NCI-H2107 treated with DMSO at 0.1 percent for 48 hours (cell line): ENCODE measurements at regions not wholly inside any gene's neighbourhood (a gene's known extent, or its start where the extent isn't known, plus 50 kb on each side); places are given as distances from the start of the nearest gene placed in this dataset.
"Not testable (repeated sequence)": the region's sequence is repeated elsewhere in the genome, so short reads cannot be mapped to it uniquely, and the experiment has no call there.

Source experiments
- DNase-seq: peaks from one replicate; lab custom pipeline; 2025; ENCODE audit not compliant: unreplicated experiment; lab: John Stamatoyannopoulos, UW

DNA sequence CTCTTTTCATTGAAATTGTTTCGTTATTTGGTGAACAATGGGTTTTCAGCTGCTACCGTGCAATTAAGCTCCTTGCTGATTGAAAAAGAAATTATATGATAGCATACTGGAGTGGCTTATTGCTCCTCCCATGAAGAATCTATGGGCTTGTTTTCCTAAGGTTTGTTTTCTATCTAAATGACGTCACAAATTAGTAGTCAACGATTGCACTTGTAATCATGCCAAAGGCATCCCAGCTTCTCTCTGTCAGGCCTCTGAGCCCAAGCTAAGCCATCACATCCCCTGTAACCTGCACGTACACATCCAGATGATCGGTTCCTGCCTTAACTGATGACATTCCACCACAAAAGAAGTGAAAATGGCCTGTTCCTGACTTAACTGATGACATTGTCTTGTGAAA, 388.0 kb upstream of the LMCD1 start:
- DNase-seq, result no peak

DNA sequence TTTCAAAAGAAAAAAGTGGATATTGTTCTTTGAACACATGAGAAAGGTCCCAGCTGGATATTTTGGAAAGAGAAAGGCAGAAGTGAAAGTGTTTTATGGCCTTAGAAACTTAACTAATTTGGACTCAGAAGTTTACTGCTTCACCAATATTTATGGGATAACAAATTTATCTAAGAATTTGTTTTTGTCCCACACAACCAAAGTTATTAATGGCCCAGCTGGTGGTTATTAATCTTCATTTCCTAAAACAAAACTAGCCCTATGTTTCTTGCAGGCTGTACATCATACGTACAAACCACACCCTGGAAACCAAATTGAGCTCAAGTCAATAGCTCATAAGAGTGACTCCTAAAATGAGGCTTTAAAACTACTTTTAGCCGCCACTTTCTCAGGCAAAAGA, 372.9 kb upstream of the LMCD1 start:
- no peak for DNase-seq

DNA sequence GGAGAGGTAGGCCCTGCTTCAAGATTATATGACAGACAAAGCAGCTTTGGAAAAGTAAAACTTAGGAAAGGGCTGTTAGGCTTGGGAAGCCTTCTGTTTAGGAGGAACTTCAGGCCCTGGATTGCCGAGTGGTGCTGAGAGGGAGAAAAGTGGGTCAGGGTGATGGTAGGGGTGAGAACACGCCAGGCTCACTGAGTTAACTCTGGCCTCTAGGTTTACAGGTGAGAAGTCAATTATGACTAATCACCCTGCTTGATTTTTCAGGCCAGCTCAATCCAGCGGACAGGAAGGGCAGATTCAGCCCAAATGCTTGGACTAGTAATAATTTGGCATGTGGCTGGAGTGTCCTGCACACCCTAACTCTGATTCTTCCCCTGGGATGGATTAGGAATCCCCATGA, 365.1 kb upstream of the LMCD1 start:
- no peak for DNase-seq

DNA sequence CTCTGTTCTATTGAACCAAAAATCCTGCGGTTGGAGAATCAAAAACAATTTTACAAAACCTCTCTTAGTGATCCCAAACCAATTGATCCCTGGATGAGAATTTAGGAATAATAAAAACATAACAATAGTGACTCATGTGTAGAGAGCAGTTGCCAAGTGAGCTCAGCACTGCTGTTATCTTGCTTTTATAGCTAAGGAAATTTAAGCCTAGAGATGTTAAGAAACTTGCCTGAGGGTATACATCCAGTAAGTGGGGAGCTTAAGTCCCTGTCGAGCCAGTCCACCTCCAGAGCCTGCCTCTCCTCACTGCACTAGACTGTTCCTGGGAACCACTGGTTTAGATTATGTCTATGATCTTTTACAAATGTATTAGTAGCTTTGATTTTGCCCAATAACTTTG, 358.4 kb upstream of the LMCD1 start:
- no peak for DNase-seq

DNA sequence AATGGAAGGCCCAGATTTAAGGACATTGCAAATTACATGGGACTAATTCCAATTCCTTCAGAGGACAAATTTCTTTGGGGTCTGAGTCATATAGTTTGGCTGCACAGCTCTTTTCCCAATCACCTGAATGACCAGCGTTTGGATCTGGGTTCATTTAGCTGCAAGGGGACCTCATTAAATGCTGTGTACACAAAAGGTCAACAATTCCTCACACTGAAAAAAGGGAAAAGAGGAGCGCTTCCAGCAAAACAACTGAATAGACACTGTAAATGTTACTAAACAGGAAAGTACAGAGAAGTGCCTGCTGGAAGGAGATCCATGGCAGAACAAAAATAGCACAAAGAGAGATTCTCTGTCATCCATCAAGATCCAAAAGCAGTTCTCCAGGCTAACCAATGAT, 356.0 kb upstream of the LMCD1 start:
- no peak for DNase-seq

DNA sequence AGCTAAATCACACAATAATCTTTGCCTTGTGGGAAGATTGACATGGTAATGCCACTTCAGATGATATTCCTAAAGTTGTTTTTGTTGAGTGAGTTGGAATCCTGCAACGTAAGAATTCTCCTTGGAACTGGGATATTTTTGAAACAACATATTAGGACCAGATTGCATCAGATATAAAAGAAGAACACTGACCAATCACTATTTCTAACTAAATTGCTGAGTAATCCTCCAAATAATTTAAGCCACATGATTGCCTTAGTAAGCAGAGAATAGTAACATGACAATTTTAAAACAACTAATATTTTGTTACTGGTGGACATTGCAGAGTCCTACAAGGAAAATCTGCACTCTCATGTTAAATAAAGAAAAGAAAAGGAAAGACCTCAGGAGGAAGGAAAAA, 353.9 kb upstream of the LMCD1 start:
- no peak for DNase-seq

DNA sequence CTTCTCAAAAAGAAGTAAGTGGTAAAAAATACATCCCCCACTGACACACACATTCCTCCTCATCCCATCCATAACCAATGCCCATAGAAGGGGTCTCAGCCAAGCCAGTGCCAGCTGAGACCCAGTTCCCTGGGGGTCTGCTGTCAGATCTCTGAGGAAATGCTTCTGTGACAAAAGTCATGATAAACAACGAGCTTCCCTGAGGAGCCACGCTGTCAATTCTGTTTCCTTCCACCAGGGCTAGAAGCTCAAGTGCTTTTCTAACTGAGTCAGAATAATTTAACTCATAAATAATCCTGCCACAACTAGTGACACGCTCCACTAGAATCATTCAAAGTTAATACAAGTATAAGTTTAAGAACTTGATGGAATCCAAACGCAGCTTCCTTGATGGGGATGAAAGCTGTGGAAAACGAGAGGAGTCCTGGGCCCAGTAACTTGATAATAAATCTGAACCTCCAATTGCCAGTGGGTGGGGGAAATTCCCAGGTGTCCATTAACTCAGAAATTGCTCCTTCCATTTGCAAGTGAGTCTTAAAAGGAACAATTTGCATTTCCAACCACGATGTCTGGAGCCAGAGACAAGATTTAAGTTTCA, 348.7 kb upstream of the LMCD1 start:
- no peak for DNase-seq

DNA sequence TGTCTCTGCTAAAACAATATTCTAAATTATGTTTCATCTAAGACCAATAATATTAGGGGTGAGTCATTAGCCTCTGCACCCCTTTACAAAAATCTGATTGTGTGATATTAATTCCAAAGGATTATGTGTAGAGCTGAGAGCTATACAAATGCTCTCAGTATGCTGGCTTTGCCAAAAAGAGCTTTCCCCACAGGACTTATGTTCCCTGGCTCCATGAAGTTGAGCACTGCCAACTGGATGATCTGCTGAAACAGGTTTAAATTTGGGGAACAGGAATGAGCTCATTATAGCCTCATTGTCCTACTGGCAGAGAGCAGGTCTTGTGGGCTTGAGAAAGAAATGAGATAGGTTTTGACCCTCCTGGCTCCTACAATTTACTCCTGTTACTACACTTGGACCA, 347.8 kb upstream of the LMCD1 start:
- DNase-seq, result no peak

DNA sequence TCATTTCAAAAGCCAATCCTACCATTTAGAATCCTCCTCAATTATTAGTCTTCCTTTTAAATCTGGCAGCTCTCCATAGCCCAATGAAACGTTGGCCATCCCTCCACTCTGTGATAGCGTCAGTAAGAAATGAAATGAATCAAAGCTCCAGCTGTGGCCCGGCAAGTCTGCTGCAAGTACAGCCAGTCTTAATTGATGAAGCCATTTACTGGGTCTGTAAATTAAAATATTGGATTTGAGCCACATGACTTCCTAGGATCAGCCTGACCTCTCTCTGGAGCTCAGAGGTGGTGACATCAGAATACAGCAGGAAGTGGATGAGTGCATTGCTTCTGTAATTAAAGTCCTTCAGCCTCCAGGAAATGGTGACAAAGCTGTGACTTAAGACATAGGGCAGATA, 347.0 kb upstream of the LMCD1 start:
- no peak for DNase-seq

DNA sequence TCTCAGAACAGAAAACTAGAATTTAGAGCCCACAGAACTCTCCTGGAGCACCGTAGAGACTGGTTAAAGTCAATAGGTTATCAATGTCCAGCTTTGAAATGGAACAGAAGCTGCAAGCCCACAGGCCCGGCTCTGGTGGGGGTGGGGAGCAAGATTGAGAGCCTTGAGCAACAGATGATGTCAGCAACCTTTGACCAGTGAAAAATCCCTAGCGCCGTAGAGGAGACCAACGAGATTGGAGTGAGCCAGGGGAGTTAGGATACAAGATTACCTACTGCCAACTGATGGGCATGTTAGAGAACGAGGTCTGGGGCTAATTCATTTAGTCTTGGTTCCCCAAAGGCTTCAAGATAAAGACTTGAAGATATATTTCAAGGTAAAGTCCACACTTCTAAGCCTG, 345.5 kb upstream of the LMCD1 start:
- DNase-seq, result no peak

DNA sequence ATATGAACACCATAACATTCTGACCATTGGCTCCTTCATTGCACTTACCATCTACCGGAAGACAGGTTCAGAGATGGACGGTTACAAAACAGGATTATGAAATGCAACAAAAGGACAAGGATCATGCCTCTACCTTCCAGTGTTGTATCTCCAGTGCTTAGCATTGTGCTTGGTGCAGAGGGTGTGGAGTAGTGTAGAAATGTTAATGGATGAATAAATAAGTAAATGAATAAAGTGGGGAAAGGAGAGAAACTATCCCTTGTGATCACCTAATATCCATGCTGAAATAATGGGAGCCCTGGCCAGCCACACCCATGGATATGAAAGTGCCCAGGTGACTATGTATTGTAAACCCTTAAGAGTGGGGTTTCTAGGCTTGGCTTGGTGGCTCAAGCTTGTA, 344.8 kb upstream of the LMCD1 start:
- DNase-seq, result no peak

DNA sequence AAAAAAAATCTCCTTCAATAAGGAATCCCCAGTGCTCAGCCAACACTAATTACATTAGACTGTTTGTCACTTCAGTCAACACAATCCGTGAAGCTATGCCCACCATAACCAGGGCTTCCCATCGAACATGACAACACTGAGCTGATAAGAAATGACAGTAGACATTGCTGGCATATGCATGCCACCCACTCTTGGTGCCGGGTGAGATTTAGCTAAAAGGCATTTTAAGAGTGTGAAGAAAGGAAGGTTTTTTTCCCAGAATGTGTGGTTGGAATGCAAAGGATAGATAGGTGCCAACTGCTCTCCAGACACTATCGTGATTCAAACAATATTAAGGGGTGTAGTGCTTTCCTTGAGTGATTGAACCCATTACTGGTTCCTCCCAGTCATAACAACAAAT, 344.0 kb upstream of the LMCD1 start:
- no peak for DNase-seq

DNA sequence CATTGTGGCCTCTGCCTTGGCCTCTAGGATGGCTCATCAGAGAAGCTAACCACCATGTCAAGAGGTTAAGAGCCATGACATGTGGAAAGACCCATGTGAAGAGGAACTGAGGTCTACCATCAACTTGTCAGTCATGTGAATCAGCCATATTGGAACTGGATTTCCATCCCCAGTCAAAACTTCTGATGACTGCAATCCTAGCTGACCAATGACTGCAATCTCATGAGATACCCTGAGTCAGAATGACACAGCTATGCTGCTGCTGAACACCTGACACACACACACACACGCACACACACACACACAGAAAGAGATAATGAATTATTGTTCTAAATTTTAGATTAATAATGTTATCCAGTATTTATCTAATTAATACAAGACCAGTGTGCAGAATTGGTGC, 337.5 kb upstream of the LMCD1 start:
- no peak for DNase-seq

DNA sequence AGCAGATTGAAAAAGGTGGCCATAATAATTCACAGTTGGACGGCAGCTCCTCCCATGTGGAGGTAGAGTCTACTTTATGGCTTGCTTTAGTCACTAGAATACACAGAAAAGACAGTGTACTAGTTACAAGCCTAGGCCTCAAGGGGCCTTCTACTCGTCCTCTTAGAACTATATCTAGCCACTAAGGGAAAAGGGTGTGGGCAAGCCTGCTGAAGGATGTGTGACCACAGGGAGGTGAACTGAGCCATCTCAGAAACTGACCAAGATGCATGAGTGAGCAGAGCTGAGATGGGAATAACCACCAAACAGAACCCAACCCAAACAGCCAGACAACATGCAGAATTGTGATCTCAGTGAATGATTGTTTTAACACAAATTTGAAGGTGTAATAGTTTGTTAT, 335.6 kb upstream of the LMCD1 start:
- no peak for DNase-seq

DNA sequence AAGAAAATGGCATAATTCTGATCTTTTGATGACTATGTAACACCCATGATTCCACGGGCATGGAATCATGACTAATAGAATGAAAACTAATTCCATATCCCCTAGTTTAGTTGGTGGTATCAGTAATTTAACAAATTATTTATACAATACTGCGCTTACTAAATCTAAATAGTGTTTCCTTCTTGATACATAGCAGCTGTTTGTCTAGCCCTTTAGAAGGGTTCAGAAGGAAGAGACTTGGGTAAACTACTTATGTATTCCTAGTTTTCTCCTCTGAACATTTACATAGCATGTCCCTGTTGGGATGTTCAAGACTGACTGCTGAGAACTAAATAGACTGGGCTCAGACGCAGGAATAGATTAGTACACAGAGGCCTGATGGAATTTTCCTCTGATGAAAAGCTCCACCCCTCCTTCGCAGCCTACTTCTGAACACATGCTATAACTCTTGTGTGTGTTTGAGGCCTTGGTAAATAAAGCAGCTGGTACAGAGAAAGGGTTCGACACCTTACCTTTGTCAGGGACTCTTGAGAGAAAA, 330.6 kb upstream of the LMCD1 start:
- no peak for DNase-seq

DNA sequence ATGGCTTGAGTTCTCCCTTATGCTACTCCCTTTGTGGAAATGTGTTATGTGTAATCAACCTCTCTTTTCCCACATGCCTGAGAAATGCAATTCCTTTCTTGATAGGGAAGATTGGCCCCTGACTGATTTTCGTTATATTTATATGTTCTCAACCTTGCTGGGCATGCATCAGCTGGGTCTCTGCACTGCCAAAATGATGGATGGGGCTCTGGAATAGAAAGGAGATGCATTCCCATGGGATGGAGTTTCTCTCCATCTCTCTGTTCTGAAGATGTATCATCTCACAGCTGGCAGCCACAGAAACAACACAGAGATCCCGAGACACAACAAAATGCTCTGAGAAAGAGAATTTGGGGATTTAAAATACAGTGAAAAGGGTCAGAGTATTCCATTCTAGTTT, 327.7 kb upstream of the LMCD1 start:
- DNase-seq, result no peak

DNA sequence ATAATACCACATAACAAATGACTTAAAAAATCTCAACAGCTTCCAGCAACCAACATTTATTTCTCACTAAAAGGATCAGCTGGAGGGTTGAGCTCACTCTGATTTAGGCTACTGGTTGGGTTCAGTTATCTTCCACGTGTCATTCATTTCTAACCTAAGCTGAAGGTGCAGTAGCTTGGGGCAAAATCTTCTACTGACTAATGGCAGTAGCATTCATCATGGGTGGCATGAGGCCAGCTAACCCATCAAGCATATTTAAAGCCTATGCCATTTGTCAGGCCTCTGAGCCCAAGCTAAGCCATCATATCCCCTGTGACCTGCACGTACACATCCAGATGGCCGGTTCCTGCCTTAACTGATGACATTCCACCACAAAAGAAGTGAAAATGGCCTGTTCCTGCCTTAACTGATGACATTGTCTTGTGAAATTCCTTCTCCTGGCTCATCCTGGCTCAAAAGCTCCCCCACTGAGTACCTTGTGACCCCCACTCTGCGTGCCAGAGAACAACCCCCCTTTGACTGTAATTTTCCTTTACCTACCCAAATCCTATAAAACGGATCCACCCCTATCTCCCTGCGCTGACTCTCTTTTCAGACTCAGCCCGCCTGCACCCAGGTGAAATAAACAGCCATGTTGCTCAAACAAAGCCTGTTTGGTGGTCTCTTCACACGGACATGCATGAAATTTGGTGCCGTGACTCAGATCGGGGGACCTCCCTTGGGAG, 324.7 kb upstream of the LMCD1 start:
- DNase-seq, result not testable (repeated sequence)

DNA sequence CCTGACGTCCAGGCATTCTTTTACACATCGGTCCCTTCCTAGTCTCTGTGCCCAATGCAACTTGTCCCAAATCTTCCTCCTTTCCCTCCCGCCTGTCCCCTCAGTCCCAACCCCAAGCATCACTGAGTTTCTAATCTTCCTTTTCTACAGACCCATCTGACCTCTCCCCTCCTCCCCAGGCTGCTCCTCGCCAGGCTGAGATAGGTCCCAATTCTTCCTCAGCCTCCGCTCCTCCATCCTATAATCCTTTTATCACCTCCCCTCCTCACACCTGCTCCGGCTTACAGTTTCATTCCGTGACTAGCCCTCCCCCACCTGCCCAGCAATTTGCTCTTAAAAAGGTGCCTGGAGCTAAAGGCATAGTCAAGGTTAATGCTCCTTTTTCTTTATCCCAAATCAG, 323.1 kb upstream of the LMCD1 start:
- DNase-seq, result not testable (repeated sequence)

DNA sequence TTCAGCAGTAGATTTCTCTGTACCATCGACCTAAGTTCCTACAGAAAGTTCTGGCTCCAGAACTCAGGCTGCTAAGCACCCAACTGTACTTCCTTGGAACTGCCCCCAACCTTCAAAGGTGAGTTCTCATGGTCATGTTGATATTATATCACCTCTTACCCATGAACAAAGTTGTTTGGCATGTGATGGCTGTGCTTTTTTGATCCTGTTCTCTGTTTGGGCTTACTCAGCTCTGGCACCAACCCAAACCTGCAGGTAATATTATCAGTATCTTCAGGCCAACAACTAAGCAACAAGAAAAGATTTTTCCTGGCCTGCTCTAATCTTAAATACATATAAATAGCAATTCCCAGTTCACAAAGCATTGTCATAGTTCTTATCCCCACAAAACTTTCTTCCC, 318.7 kb upstream of the LMCD1 start:
- DNase-seq, result no peak

DNA sequence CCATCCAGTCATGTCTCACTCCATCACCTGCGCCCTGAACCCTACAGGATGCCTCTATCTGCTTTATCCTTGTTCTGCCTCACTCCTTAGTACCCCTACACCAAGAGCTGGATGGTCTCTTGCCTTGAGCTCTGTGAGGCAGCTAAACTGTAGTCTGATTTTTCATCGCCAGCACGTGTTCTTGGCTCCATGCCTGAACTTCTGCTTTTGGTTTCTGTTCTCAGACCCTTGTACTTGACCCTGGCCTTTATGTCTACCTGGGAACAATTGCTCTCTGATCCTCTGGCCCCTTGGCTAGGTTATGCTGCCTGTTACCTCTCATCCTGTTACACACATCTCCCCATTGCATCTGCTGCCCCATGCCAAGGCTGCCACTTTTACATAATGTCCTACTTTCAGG, 318.0 kb upstream of the LMCD1 start:
- no peak for DNase-seq

DNA sequence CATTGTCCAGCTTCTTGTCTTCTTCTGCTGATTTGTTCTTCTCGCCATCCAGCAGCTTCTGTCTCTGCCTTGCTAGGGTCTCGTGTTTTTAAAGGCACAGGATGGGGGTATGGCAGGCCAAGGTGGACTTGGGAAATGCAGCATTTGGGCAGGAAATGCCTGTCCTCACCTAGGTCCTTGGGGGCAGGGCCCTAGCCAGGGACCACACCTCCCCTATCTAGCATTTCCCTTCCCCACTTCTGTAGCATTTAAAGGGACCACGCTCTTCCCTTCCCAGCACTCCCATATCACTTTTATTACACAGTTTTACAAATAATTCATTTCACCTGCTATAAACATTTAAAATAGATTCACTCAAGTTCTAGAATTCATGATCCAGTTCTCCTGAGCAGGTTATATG, 315.4 kb upstream of the LMCD1 start:
- no peak for DNase-seq

DNA sequence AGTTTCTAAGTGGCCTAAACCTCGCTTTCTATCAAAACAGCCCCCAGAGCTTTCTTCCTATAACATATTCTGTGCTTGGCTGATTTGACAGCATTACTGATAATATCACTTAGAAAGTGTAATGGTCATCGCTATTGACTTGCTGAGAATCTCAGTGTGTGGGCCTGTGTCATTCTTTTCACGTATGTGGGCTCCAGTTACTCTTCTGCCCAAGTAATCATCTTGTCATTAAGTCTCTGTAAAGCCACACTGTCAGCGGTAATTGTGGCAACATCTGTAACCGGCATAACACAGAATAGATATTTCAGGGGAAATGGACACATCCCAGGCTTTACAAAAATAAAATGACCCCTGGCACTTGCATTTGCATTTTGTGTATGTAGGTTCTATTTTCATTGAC, 313.6 kb upstream of the LMCD1 start:
- no peak for DNase-seq

DNA sequence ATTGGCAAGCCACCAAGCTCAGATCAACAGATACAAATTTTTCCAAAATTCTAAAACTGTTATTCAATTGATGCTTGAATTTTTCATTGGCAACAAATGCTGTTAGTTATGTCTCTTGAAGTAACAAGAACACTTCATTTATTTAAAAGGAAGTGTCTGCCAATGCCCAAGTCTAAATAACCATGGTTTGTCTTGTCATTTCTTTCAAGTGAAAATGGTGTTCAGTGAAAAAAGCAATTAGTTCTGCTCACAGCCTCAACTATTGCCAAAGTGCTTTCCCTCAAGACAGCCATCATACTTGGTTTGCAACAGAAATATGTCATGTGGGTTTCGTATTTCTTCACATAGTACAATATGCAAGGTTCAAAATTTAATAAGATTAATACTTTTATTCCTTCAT, 312.6 kb upstream of the LMCD1 start:
- no peak for DNase-seq
